ENCODE measurements at regions not wholly inside any gene's neighbourhood (a gene's known extent, or its start where the extent isn't known, plus 50 kb on each side); places are given as distances from the start of the nearest gene placed in this dataset.
"Not testable (repeated sequence)": the region's sequence is repeated elsewhere in the genome, so short reads cannot be mapped to it uniquely, and the experiment has no call there.

DNA sequence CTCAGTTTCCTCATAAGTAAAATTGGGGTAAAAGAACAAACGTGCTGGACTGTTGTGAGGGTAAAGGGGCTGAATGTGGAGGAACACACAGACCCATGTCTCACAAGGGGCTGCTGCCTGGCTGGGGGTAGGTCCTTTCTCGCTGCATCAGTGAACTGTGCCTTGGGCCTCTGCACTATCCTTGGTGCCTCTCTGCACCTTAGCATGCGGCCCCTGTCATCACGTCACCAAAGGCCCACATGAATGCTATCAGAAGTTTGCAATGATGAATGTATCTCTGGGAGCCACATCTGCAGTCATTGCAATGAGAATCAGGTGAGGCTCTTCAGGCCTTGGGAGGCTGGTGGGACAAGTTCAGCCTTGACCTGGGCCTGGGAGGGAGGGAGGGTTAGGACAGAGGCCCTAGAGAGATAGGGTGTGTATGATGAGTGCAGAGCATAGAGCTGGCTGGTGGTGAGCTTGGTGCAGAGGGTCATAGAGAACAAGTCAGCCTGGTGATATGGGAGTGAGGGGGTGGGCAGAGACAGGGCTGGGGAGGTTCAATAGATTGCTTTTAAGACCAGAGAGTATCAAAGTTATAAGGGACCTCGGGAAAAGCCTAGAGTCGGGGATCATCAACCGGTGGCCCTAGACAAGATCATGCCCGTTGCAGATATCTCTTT, 308.4 kb downstream of the RPS24 start:
- Histone ChIP-seq H3K9me2 (replicated peaks; ENCODE audit: low read length) (no peaks in the 10 kb centered on the region), H3K4me2 (ENCODE audit: low read length) (no peak overlapping the region), H3F3A (ENCODE audit: low read length, unreplicated experiment) (no peaks in the 10 kb centered on the region), H2AFZ (ENCODE audit: low read length) (no peak overlapping the region), H3K9ac (ENCODE audit: low read length) (no peak overlapping the region), H3K79me2 (ENCODE audit: low read length) (no peaks in the 10 kb centered on the region), H3K27me3 (ENCODE audit: low read length) (peaks cover 85% of the 10 kb centered on the region), H3K27ac (ENCODE audit: low read length) (no peak overlapping the region), H3K9me3 (ENCODE audit: low read length) (no peaks in the 10 kb centered on the region), H3K4me1 (ENCODE audit: insufficient read depth, low read length) (no peaks in the 10 kb centered on the region), H4K20me1 (ENCODE audit: low read length) (no peaks in the 10 kb centered on the region), H3K36me3 (ENCODE audit: low read depth, low read length) (no peaks in the 10 kb centered on the region), H3K4me3 (ENCODE audit: low read length) (no peak overlapping the region)
- ATAC-seq (no peak), DNase-seq (no peak)
- no TSS peak for BruUV-seq (replicated peaks)
- intact Hi-C loops (cut with micrococcal nuclease), result no loop called here
- ChIA-PET CTCF (no interaction called here), POLR2A (ENCODE audit: unreplicated experiment) (no interaction called here)
- no peak for TF ChIP-seq EZH2phosphoT487 (IDR thresholded peaks at IDR 0.05; ENCODE audit: borderline replicate concordance, low read length)
- TF ChIP-seq, protein P1, sequence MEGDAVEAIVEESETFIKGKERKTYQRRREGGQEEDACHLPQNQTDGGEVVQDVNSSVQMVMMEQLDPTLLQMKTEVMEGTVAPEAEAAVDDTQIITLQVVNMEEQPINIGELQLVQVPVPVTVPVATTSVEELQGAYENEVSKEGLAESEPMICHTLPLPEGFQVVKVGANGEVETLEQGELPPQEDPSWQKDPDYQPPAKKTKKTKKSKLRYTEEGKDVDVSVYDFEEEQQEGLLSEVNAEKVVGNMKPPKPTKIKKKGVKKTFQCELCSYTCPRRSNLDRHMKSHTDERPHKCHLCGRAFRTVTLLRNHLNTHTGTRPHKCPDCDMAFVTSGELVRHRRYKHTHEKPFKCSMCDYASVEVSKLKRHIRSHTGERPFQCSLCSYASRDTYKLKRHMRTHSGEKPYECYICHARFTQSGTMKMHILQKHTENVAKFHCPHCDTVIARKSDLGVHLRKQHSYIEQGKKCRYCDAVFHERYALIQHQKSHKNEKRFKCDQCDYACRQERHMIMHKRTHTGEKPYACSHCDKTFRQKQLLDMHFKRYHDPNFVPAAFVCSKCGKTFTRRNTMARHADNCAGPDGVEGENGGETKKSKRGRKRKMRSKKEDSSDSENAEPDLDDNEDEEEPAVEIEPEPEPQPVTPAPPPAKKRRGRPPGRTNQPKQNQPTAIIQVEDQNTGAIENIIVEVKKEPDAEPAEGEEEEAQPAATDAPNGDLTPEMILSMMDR (conservative IDR thresholded peaks at IDR 0.05; ENCODE audit: low read depth, low read length), result no peak
- no peak for TF ChIP-seq EZH2 (IDR thresholded peaks at IDR 0.05; ENCODE audit: low read length, unreplicated experiment)

DNA sequence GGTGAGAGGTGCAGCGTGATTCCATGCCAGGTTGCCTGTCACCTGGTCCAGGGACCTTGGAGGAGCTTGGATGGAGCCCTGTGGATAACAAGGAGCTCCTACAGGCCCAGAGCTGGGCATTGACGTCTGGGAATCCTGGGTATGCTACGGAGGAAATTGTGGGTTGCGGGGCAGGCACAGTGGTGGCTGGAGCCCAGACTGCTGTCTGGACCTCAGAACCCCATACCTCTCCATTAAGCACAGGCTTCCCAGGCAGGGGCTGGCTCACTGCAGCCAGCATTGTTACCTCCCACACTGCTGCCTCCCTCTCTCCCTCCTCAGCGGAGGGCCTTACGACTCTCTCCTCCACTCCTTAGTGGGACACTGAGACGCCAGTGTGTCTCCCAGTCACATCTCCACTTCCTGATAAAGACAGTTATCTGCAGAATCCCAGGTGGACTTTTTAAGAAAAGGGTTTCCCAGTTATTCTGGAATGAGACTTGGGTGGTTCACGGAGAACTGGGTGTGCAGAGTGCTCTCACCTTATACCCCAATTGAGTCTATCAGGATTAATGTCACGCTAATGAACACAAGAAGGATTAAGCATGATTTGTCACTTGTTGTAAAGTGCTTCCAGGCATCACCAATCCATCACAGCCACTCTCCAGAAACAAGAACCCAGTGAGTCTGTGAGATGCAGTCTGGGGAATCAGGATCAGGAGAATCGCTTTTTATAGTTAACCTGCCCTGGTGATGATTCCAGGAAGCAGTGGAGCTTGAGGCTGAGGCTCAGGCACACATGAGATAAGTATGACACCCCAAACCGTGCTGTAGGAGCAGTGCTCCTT, 309.4 kb downstream of the RPS24 start:
- H3K36me3 ChIP-seq (ENCODE audit: low read depth, low read length), result no peaks in the 10 kb centered on the region
- ChIA-PET POLR2A (ENCODE audit: unreplicated experiment) (interaction anchor here (0.7 kb wide), 1 partner anchor 808 kb away, joined by 3 read pairs; no protein-coding TSS in a partner anchor), CTCF (no interaction called here)
- H2AFZ ChIP-seq (ENCODE audit: low read length), result no peak overlapping the region
- H3K4me2 ChIP-seq (ENCODE audit: low read length), result no peak overlapping the region
- no peaks in the 10 kb centered on the region for H4K20me1 ChIP-seq (ENCODE audit: low read length)
- H3K9ac ChIP-seq (ENCODE audit: low read length), result no peak overlapping the region
- H3K9me2 ChIP-seq (replicated peaks; ENCODE audit: low read length), result no peaks in the 10 kb centered on the region
- no peaks in the 10 kb centered on the region for H3K79me2 ChIP-seq (ENCODE audit: low read length)
- intact Hi-C loops (cut with micrococcal nuclease), result no loop called here
- H3K4me1 ChIP-seq (ENCODE audit: insufficient read depth, low read length), result no peaks in the 10 kb centered on the region
- TF ChIP-seq, protein P1 (conservative IDR thresholded peaks at IDR 0.05; ENCODE audit: low read depth, low read length), result no peak
- peak; percentile 22; the same call in 1 of the 2 replicates for TF ChIP-seq EZH2phosphoT487 (IDR thresholded peaks at IDR 0.05; ENCODE audit: borderline replicate concordance, low read length)
- TF ChIP-seq EZH2 (IDR thresholded peaks at IDR 0.05; ENCODE audit: low read length, unreplicated experiment), result peak; percentile 53
- H3K27me3 ChIP-seq (ENCODE audit: low read length), result peaks cover 86% of the 10 kb centered on the region
- H3K4me3 ChIP-seq (ENCODE audit: low read length), result no peak overlapping the region
- DNase-seq (no peak), ATAC-seq (peak; percentile 11; the same call in 1 of the 2 replicates)
- BruUV-seq (replicated peaks), result no TSS peak
- no peaks in the 10 kb centered on the region for H3F3A ChIP-seq (ENCODE audit: low read length, unreplicated experiment)
- no peaks in the 10 kb centered on the region for H3K9me3 ChIP-seq (ENCODE audit: low read length)
- H3K27ac ChIP-seq (ENCODE audit: low read length), result no peak overlapping the region

DNA sequence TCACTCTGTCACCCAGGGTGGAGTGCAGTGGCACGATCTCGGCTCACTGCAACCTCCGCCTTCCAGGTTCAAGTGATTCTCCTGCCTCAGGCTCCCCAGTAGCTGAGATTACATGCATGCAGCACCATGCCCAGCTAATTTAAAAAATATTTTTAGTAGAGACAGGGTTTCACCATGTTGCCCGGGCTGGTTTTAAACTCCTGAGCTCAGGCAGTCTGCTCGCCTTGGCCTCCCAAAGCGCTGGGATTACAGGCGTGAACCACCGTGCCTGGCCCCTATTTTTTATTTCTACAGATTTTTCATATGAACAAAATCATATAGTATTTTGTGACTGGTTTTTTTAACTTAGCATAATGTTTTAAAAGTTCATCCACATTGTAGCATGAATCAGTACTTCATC, 310.6 kb downstream of the RPS24 start:
- H3K4me2 ChIP-seq (ENCODE audit: low read length); H3K79me2 ChIP-seq (ENCODE audit: low read length); H3F3A ChIP-seq (ENCODE audit: low read length, unreplicated experiment); H3K9me2 ChIP-seq (replicated peaks; ENCODE audit: low read length); H3K4me1 ChIP-seq (ENCODE audit: insufficient read depth, low read length); intact Hi-C loops (cut with micrococcal nuclease); H3K9me3 ChIP-seq (ENCODE audit: low read length); H3K9ac ChIP-seq (ENCODE audit: low read length); H3K4me3 ChIP-seq (ENCODE audit: low read length); POLR2A ChIA-PET (ENCODE audit: unreplicated experiment); H3K36me3 ChIP-seq (ENCODE audit: low read depth, low read length); H3K27ac ChIP-seq (ENCODE audit: low read length); H2AFZ ChIP-seq (ENCODE audit: low read length); DNase-seq; ATAC-seq; BruUV-seq (replicated peaks); CTCF ChIA-PET; H4K20me1 ChIP-seq (ENCODE audit: low read length): not testable (repeated sequence)
- peaks cover 83% of the 10 kb centered on the region for H3K27me3 ChIP-seq (ENCODE audit: low read length)

GRCh38 chr10:78345515-78345914, 311.9 kb downstream of the RPS24 start:
- H3K4me2 ChIP-seq (ENCODE audit: low read length); H3K79me2 ChIP-seq (ENCODE audit: low read length); H4K20me1 ChIP-seq (ENCODE audit: low read length); POLR2A ChIA-PET (ENCODE audit: unreplicated experiment); BruUV-seq (replicated peaks); intact Hi-C loops (cut with micrococcal nuclease); H3K27ac ChIP-seq (ENCODE audit: low read length); H3K4me1 ChIP-seq (ENCODE audit: insufficient read depth, low read length); ATAC-seq; CTCF ChIA-PET; H3K36me3 ChIP-seq (ENCODE audit: low read depth, low read length); DNase-seq; H2AFZ ChIP-seq (ENCODE audit: low read length); H3K4me3 ChIP-seq (ENCODE audit: low read length); H3F3A ChIP-seq (ENCODE audit: low read length, unreplicated experiment); H3K9ac ChIP-seq (ENCODE audit: low read length); H3K9me2 ChIP-seq (replicated peaks; ENCODE audit: low read length); H3K9me3 ChIP-seq (ENCODE audit: low read length): not testable (repeated sequence)
- H3K27me3 ChIP-seq (ENCODE audit: low read length), result peaks cover 81% of the 10 kb centered on the region

Data from PC-3 (cell line).